Spleen (tissue), 11 donors: ENCODE measurements at regions not wholly inside any gene's neighbourhood (a gene's known extent, or its start where the extent isn't known, plus 50 kb on each side); places are given as distances from the start of the nearest gene placed in this dataset.
"Not testable (repeated sequence)": the region's sequence is repeated elsewhere in the genome, so short reads cannot be mapped to it uniquely, and the experiment has no call there.

ENCODE experiments used
- DNase-seq: peaks from one replicate; pipeline ENCODE4 v3.0.0-alpha.2; 2020
- H3K27ac ChIP-seq, 8 donors: fragments of 200-600 bp; sonication (generic) in 7 of 8; 1 replicate in 4 of 8; 2 replicates in 4 of 8; pipeline versions ENCODE4 v1.5.0 to v1.8.0; 2016 to 2021; ENCODE audit warnings: inconsistent platforms in 4 of 8, mild to moderate bottlenecking in 4 of 8, moderate library complexity in 1 of 8
- H3K27me3 ChIP-seq, 7 donors: fragments of 200-600 bp; sonication (generic) in 6 of 7; replicated peaks in 1 of 7; 1 replicate in 4 of 7; 2 replicates in 3 of 7; pipeline versions ENCODE4 v1.5.0 to v1.8.0; 2016 to 2021; ENCODE audit warnings: inconsistent platforms in 3 of 7, mild to moderate bottlenecking in 1 of 7
- H3K36me3 ChIP-seq, 6 donors: fragments of 200-600 bp; sonication (generic) in 5 of 6; 1 replicate in 4 of 6; 2 replicates in 2 of 6; pipeline versions ENCODE4 v1.5.0 to v1.8.0; 2016 to 2021; ENCODE audit warnings: inconsistent platforms in 2 of 6
- H3K4me1 ChIP-seq, 6 donors: fragments of 200-600 bp; sonication (generic) in 5 of 6; 1 replicate in 3 of 6; 2 replicates in 3 of 6; pipeline versions ENCODE4 v1.5.0 to v1.8.0; 2016 to 2021; ENCODE audit warnings: inconsistent platforms in 3 of 6
- H3K4me3 ChIP-seq, 8 donors: fragments of 200-600 bp; sonication (generic) in 7 of 8; 1 replicate in 4 of 8; 2 replicates in 4 of 8; pipeline versions ENCODE4 v1.5.0 to v1.8.0; 2016 to 2021; ENCODE audit warnings: inconsistent platforms in 4 of 8, mild to moderate bottlenecking in 4 of 8, moderate library complexity in 2 of 8
- H3K9me3 ChIP-seq, 8 donors: fragments of 200-600 bp; sonication (generic) in 7 of 8; 1 replicate in 4 of 8; 2 replicates in 4 of 8; pipeline versions ENCODE4 v1.5.0 to v1.8.0; 2016 to 2021; ENCODE audit warnings: inconsistent platforms in 4 of 8
- POLR2A ChIP-seq, 3 donors: fragments of 450-650 bp; IDR thresholded peaks; one replicate each; pipeline ENCODE4 v1.5.1; 2017; ENCODE audit warnings: antibody characterized with exemption in 3 of 3, mild to moderate bottlenecking in 1 of 3
- POLR2AphosphoS5 ChIP-seq, 3 donors: sonication (generic); formaldehyde crosslinking; IDR thresholded peaks; one replicate each; pipeline ENCODE4 v1.5.1; 2017; ENCODE audit warnings: antibody characterized with exemption in 3 of 3
- WGBS, 5 donors: extraction: QIAGEN DNeasy Blood & Tissue Kit in 3 of 5; methylation state at CpG; one replicate each; pipeline versions ENCODE4 v1.1.5 to v1.1.7; 2013 to 2018; 5-methylcytosine and 5-hydroxymethylcytosine counted together
- intact Hi-C: fragments of 100-400 bp; cut with DNase I; formaldehyde crosslinking; loops from one replicate; pipeline ENCODE4 v1.15.0; 2023; ENCODE audit warnings: low total_unique reads
- TF ChIP-seq, protein P1 (sequence below), 11 experiments: fragments of 200-600 bp in 7 of 11; fragments of 450-650 bp in 4 of 11; sonication (generic) in 4 of 11; IDR thresholded peaks in 8 of 11; conservative IDR thresholded peaks in 3 of 11; 1 replicate in 7 of 11; 2 replicates in 4 of 11; pipeline versions ENCODE4 v1.4.0 to v1.8.0; 2016 to 2021; ENCODE audit warnings: antibody characterized with exemption in 11 of 11, inconsistent platforms in 4 of 11, mild to moderate bottlenecking in 1 of 11
- donor health status: healthy with polysubstance abuse.
- donor health status: DM: no; HTN: no; CAD: no; lungs with moderate emphysema.
- donor health status: DM: no; HTN: no; CAD: no.
- donor health status: Bipolar disorder and iron deficiency.
- donor health status: healthy.
- donor health status: DM: no; HTN: no; CAD: no.
- donor health status: DM: yes; HTN: yes; CAD: no.

DNA sequence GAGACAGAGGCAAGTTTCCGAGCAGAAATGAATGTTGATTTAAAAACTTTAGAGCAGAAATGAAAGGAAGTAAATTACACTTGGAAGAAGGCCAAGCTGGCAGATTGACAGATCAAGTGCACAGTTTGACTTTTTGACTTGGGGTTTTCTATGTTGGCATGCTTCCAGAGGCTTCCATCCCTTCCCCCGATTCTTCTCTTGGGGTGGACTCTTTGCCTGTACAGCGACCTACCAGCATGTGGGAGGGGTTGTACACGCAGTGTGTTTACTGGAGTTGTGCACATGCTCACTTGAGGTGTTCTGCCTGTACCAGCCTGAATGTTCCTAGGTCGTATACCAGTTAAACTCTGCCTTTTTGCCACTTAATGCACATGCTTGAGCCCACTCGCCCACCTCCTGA is 701.5 kb upstream of the GBE1 start:
- DNase-seq: no peak
- Histone ChIP-seq H3K9me3 (peaks cover 0 to 5% (median 0%) of the 10 kb centered on the region in 8 donors), H3K27me3 (no peaks in the 10 kb centered on the region), H3K4me1 (no peaks in the 10 kb centered on the region), H3K27ac (no peak overlapping the region), H3K36me3 (no peaks in the 10 kb centered on the region), H3K4me3 (no peak overlapping the region)
- TF ChIP-seq POLR2AphosphoS5 (IDR thresholded peaks at IDR 0.05) (no peak), POLR2A (IDR thresholded peaks at IDR 0.05) (no peak)
- TF ChIP-seq, protein P1, sequence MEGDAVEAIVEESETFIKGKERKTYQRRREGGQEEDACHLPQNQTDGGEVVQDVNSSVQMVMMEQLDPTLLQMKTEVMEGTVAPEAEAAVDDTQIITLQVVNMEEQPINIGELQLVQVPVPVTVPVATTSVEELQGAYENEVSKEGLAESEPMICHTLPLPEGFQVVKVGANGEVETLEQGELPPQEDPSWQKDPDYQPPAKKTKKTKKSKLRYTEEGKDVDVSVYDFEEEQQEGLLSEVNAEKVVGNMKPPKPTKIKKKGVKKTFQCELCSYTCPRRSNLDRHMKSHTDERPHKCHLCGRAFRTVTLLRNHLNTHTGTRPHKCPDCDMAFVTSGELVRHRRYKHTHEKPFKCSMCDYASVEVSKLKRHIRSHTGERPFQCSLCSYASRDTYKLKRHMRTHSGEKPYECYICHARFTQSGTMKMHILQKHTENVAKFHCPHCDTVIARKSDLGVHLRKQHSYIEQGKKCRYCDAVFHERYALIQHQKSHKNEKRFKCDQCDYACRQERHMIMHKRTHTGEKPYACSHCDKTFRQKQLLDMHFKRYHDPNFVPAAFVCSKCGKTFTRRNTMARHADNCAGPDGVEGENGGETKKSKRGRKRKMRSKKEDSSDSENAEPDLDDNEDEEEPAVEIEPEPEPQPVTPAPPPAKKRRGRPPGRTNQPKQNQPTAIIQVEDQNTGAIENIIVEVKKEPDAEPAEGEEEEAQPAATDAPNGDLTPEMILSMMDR (IDR thresholded peaks at IDR 0.05 in 8 of 11, conservative IDR thresholded peaks at IDR 0.05 in 3 of 11): no peak
- WGBS, 5 donors: 30 to 50% (median 43%) methylated on average over 6 of the region's 6 CpGs
- intact Hi-C loops: no loop called here

DNA sequence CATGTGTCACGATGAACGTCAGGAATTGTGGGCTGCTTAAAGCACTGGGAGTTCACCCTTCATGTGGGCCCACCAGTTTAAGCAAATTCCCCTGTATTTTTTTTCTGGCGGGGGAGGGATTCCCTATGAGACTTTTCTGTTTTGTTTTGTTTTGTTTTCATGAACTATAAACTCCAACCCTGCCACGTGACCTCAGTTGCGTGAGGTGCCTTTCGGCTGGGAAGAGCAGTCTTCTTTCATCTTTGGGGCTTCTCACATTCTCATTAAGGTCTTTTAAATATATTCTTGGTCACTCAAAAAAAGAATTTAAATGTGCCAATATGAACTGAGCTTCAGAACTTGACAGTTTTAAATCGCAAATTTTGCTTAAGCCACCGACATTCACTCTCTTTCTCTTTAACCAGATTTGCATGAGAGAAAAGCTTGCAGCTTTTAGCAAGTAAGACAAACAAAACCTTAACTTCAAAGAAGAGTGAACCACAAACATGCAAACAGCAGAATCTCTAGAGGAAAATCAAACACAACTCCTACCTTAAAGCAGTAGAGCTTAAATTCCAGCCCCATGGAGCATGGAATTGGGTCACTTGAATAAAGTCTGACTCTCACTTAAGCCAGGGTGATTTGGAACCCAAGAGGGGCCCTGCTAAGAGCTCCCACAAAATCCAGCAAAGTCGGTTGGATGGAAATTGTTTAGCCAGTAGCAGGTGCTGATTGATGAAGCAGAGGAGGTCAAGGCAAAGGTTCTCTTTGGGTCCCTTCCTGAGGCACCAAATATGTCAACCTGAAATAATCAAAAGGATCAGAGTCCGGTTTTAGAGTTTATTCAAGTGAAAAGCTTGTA is 699.8 kb upstream of the GBE1 start:
- H3K9me3 ChIP-seq: peaks cover 0 to 5% (median 0%) of the 10 kb centered on the region in 8 donors
- intact Hi-C loops: no loop called here
- H3K4me1 ChIP-seq: no peaks in the 10 kb centered on the region
- no peak overlapping the region for H3K4me3 ChIP-seq
- H3K27ac ChIP-seq: no peak overlapping the region
- H3K36me3 ChIP-seq: no peaks in the 10 kb centered on the region
- no peak for TF ChIP-seq POLR2AphosphoS5 (IDR thresholded peaks at IDR 0.05)
- TF ChIP-seq, protein P1 (IDR thresholded peaks at IDR 0.05 in 8 of 11, conservative IDR thresholded peaks at IDR 0.05 in 3 of 11): no peak
- TF ChIP-seq POLR2A (IDR thresholded peaks at IDR 0.05): no peak
- WGBS, 5 donors: 75 to 83% (median 77%) methylated on average over 10 of the region's 10 CpGs
- no peaks in the 10 kb centered on the region for H3K27me3 ChIP-seq
- DNase-seq: no peak

DNA sequence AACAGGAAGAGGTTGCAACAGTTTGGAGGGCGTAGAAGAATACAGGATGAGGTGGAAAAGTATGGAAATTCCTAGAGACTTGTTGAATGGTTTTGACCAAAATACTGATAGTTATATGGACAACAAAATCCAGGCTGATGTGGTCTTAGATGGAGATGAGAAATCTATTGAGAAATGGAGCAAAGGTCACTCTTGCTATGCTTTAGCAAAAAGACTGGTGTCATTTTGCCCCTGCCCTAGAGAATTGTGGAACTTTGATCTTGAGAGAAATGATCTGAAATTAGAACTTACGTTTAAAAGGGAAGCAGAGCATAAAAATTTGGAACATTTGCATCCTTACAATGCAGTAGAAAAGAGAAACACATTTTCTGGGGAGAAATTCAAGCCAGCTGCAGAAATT is 686.9 kb upstream of the GBE1 start:
- TF ChIP-seq POLR2AphosphoS5 (IDR thresholded peaks at IDR 0.05) (no peak), POLR2A (IDR thresholded peaks at IDR 0.05) (no peak)
- TF ChIP-seq, protein P1 (IDR thresholded peaks at IDR 0.05 in 8 of 11, conservative IDR thresholded peaks at IDR 0.05 in 3 of 11): no peak
- Histone ChIP-seq H3K27me3 (no peaks in the 10 kb centered on the region), H3K27ac (no peak overlapping the region), H3K9me3 (peaks cover 0 to 30% (median 12%) of the 10 kb centered on the region in 8 donors), H3K36me3 (no peaks in the 10 kb centered on the region), H3K4me3 (no peak overlapping the region), H3K4me1 (no peaks in the 10 kb centered on the region)
- intact Hi-C loops: no loop called here
- DNase-seq: no peak
- 33 to 65% (median 39%) methylated on average over 2 of the region's 2 CpGs for WGBS, 5 donors

DNA sequence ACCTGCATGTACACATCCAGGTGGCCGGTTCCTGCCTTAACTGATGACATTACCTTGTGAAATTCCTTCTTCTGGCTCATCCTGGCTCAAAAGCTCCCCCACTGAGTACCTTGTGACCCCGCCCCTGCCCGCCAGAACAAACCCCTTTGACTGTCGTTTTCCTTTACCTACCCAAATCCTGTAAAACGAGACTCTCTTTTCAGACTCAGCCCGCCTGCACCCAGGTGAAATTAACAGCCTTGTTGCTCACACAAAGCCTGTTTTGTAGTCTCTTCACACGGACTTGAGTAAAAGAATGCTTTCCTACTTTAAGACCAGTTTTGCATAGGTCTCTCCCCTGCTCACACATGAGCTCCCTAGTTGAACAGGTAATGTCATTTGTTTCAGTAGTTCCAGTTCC is 667.4 kb upstream of the GBE1 start:
- intact Hi-C loops: not testable (repeated sequence)
- DNase-seq: peak; percentile 25
- WGBS, 5 donors: 21 to 33% (median 22%) methylated on average over 7 of the region's 7 CpGs

More for the DNA sequence above, 667.4 kb upstream of the GBE1 start:
- H3K4me1 ChIP-seq, H3K36me3 ChIP-seq, H3K4me3 ChIP-seq, H3K27me3 ChIP-seq, H3K27ac ChIP-seq, H3K9me3 ChIP-seq: not testable (repeated sequence)
